NK-92 treated with Interleukin-12 subunit alpha and Interleukin-12 subunit beta, amount 100 ng/mL, for 24 hours (cell line): ENCODE measurements at regions not wholly inside any gene's neighbourhood (a gene's known extent, or its start where the extent isn't known, plus 50 kb on each side); places are given as distances from the start of the nearest gene placed in this dataset.

Source experiments
- DNase-seq: peaks from one replicate; lab custom pipeline; 2025; lab: John Stamatoyannopoulos, UW

DNA sequence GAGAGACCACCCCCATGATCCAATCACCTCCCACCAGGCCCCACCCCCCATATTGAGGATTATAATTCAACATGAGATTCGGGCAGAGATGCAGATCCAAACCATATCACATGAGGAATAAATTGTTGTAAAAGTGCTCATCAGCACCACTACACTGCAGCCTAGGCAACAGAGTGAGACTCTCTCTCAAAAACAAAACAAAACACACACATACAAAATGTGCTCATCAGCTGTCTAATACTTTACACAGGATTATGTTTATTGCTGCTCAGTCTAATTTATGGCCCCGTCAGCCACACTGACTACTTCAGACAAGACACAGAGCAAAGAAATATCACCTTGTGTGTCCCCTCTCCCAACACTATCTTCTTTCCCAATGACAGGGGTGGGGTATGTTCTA lies 72.9 kb upstream of the PPM1J start:
- no peak for DNase-seq

DNA sequence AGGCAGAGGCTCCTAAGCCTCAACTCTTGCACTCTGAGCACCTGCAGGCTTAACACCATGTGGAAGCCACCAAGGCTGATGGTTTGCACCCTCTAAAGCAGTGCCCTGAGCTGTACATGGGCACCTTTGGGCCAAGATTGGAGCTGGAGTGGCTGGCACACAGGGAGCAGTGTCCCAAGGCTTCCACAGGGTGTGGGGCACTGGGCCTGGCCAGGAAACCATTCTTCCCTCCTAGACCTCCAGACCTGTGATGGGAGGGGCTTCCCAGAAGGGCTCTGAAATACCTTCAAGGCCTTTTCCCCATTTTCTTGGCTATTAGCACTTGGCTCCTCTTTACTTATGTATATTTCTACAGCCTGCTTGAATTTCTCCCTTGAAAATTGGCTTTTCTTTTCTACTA lies 67.9 kb upstream of the PPM1J start:
- no peak for DNase-seq

DNA sequence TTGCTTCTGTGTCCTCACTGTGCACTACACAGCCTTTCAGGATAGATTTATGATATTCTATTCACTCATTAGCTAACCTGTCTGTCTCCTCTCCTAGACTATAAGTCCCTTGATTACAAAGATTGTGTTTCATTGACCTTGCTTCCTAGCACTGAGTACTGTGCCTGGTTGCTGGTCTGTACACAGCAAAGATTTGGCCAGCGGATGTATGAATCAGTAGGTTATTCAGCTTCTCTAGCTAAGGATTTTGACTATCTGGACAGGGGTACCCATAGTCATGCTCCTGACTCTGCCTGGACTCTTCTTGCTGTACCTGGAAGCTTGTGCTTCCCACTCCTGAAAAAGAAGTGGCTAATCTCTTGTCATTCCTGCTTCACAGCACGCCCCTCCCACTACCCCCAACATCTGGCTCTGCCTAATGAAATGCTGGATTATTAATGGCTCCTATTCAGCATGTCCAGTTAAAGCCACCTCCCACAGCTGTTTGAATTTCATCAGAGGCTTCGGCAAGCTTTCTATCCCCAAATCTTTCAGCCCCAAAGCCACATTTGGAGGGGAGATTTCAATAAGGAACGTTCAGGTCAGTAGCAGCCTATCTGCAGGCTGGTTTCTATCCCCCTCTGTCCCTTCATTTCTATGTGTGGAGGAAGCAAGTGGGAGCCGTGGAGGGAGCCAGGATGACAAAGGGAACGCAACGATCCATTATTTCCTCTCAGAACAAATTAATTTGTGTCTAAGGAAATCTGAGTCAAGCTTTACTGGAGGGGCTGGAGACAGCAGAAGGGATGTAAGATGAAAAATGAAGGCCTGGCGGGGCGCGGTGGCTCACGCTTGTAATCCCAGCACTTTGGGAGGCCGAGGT lies 64.8 kb upstream of the PPM1J start:
- DNase-seq: no peak

DNA sequence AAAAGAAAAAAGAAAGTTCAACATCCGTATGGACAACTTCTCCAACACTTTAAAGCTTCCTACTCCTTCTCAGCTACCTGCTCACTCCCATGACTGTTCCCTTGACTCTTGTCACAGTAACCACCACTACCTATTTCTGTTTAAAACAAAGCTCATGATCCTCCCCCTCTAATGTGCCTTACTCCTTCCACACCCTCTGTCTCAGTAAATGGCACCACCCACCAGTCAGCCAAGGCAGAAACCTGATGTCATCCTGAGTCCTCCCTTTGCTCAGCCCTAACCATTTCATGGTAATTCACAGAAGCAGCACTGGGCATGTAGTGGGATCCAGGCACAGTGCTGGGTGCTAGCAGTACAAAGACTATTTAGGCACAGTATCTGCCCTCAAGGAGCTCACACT lies 63.0 kb upstream of the PPM1J start:
- no peak for DNase-seq

DNA sequence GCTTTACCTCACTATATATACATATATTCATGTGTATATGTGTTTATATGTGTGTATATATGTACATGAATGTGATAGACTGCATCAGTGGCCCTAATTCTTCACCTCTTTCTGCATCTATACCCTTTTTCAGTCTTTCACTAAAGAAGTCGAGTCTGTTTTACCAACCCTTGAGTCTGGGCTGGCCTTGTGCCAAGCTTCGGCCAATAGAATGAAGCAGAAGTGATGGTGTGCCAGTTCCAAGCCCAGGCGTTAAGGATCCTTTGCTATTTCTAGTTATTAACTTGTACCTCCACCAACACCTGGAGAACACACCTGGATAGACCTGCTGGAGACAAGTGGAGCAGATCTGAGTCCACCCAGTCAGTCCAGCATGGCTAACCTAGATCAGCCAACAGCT lies 61.6 kb upstream of the PPM1J start:
- no peak for DNase-seq

DNA sequence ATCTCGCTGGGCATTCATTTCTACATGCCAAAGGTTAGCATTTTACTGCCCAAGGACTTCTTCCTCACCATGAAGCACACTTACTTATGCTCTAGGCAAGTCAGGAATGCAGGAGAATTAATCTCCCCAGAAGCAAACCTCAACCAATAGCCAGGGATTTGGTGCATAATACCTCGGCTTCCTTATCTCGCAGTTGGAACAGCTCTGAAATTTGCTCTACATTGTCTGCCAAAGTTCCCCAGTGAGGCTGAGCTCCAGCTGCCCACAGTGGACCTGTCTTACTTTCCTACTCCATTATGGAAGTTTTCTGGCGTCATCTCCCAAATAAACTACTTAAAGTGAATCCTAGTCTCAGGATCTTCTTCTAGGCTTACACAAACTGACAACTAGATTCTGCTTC lies 57.6 kb upstream of the PPM1J start:
- DNase-seq: no peak

DNA sequence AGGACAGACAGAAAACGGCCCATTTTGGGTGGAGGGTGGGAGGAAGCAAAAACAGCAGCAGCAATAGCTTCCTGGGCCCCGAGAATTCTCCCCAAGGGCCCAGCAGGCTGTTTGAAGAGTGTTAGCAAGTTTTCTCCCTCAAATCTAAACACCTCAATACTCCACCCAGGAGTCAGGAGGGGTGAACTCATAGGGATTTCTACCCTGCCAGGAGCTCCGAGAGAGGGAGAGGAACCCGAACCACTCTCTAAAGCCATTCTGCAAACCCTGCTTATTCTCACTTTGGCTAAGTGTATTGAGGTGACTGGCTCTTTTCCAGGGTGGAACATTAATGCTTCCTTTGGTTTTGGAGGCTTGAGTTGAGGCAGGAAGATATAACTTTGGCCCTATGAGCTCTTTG lies 55.6 kb upstream of the PPM1J start:
- DNase-seq: no peak

DNA sequence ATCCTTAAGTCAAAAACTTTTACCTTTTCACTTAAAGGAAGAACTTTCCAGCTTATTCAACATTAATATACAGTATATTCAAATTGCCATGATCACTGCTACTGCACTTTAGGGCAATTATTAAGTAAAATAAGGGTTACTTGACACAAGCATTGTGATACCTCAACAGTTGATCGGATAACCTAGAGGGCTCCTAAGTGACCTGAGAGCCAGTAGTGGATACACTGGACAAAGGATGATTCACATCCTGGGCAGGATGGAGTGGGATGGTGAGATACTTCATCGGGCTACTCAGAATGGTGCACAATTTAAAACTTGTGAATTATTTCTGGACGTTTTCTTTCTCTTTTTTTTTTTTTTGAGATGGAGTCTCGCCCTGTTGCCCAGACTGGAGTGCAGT lies 54.5 kb upstream of the PPM1J start:
- no peak for DNase-seq

DNA sequence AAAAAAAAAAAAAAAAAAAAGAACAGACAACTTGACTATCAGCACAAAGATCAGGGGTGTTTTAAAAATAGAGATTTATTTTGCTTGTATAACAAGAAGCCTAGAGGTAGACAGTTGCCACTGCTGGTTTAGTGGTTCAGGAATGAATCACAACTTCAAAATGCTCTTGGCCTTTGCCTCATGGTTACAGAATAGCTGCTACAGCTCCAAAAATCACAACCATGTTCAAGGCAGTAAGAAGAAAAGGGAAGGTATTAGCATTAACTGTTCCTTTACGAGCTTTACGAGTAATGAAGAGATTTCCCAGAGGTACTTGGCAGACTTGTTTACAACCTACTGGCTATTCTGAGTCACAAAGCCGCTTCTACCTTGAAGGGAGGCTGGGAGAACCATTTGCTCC lies 52.5 kb upstream of the PPM1J start:
- DNase-seq: no peak
